NCI-H774 (cell line): ENCODE measurements at regions not wholly inside any gene's neighbourhood (a gene's known extent, or its start where the extent isn't known, plus 50 kb on each side); places are given as distances from the start of the nearest gene placed in this dataset.
"Not testable (repeated sequence)": the region's sequence is repeated elsewhere in the genome, so short reads cannot be mapped to it uniquely, and the experiment has no call there.

Experiments
- DNase-seq: peaks from one replicate; lab custom pipeline; 2025; lab: John Stamatoyannopoulos, UW

- DNase-seq, result no peak
Measured at GRCh38 chr16:31702796-31703195, 170.8 kb upstream of the ZNF267 start.

GRCh38 chr16:31703526-31704128 lies 170.0 kb upstream of the ZNF267 start:
- no peak for DNase-seq

GRCh38 chr16:31704138-31704537 lies 169.5 kb upstream of the ZNF267 start:
- DNase-seq, result no peak

- no peak for DNase-seq
Measured at GRCh38 chr16:31705371-31705770, 168.2 kb upstream of the ZNF267 start.

- DNase-seq, result no peak
Measured at GRCh38 chr16:31706318-31706717, 167.3 kb upstream of the ZNF267 start.

GRCh38 chr16:31706925-31707324 lies 166.7 kb upstream of the ZNF267 start:
- DNase-seq, result no peak

- DNase-seq, result no peak
Measured at GRCh38 chr16:31707743-31708335, 165.8 kb upstream of the ZNF267 start.

- DNase-seq, result no peak
Measured at GRCh38 chr16:31708348-31708747, 165.3 kb upstream of the ZNF267 start.

GRCh38 chr16:31709181-31709580 lies 164.4 kb upstream of the ZNF267 start:
- no peak for DNase-seq

- DNase-seq, result no peak
Measured at GRCh38 chr16:31710134-31710533, 163.5 kb upstream of the ZNF267 start.

- no peak for DNase-seq
Measured at GRCh38 chr16:31710880-31711279, 162.7 kb upstream of the ZNF267 start.

- DNase-seq, result no peak
Measured at GRCh38 chr16:31711344-31711845, 162.2 kb upstream of the ZNF267 start.

- DNase-seq, result no peak
Measured at GRCh38 chr16:31712064-31712540, 161.5 kb upstream of the ZNF267 start.

GRCh38 chr16:31713071-31713944 lies 160.3 kb upstream of the ZNF267 start:
- DNase-seq, result peak; percentile 92

- DNase-seq, result no peak
Measured at GRCh38 chr16:31713945-31714902, 159.4 kb upstream of the ZNF267 start.

GRCh38 chr16:31714903-31715504 lies 158.6 kb upstream of the ZNF267 start:
- no peak for DNase-seq

GRCh38 chr16:31715915-31716314 lies 157.7 kb upstream of the ZNF267 start:
- no peak for DNase-seq

GRCh38 chr16:31718998-31719397 lies 154.6 kb upstream of the ZNF267 start:
- no peak for DNase-seq

GRCh38 chr16:31727553-31727952 lies 146.1 kb upstream of the ZNF267 start:
- DNase-seq, result no peak

- DNase-seq, result no peak
Measured at GRCh38 chr16:31734265-31734664, 139.3 kb upstream of the ZNF267 start.

- not testable (repeated sequence) for DNase-seq
Measured at GRCh38 chr16:31745098-31745497, 128.5 kb upstream of the ZNF267 start.
